ENCODE measurements at regions not wholly inside any gene's neighbourhood (a gene's known extent, or its start where the extent isn't known, plus 50 kb on each side); places are given as distances from the start of the nearest gene placed in this dataset.

DNA sequence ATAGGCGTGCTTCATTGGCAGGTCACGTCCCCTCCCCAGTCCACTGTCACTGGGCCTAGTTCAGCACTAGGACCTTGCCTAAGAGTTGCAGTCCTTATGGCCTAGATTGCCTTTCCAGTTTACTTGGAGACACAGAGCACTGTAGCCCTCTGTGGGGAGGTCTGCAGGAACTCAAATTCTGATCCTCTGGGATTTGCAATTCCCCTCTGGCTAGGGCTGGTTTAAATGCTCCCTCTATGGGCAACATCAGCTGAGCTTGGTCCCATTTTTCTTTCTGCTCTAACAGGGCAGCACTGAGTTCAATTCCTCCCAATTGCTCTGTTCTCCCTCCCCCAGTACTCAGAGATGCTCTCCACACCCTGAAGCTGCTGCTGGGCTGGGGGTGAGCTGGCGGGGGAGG is 358.2 kb downstream of the HTR1A start:
- H3K9me3 Mint-ChIP-seq = peaks cover 32% of the 10 kb centered on the region

DNA sequence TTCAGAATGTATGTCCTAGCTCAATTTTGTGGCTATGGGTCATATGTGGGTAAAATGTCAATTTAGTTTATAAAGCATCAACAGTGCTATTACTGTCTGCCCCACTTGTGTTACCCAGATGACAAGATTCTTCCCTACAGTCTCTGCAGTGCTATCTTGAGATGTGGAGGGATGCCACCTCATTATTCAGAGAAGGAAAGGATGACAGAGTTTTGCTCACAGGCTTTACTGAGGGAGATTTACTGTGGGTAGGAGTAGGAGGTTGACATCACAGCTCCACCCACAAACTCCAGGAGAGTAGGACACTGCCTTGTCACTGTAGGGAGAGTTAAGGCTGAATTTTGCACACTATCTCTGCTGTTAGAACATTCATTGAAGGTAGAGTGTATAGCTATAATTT is 359.3 kb downstream of the HTR1A start:
- no peaks in the 10 kb centered on the region for H3K27me3 Mint-ChIP-seq (ENCODE audit: insufficient read depth)
- H3K4me1 Mint-ChIP-seq (ENCODE audit: low read depth) = no peaks in the 10 kb centered on the region
- H3K9me3 Mint-ChIP-seq = peaks cover 36% of the 10 kb centered on the region
- no peaks in the 10 kb centered on the region; the same call in 1 of the 2 replicates for H3K36me3 Mint-ChIP-seq (ENCODE audit: low read depth)
- H3K27ac Mint-ChIP-seq = no peak overlapping the region
- no peak overlapping the region for H3K4me3 Mint-ChIP-seq
- no peak for DNase-seq
- TF ChIP-seq, protein P1, sequence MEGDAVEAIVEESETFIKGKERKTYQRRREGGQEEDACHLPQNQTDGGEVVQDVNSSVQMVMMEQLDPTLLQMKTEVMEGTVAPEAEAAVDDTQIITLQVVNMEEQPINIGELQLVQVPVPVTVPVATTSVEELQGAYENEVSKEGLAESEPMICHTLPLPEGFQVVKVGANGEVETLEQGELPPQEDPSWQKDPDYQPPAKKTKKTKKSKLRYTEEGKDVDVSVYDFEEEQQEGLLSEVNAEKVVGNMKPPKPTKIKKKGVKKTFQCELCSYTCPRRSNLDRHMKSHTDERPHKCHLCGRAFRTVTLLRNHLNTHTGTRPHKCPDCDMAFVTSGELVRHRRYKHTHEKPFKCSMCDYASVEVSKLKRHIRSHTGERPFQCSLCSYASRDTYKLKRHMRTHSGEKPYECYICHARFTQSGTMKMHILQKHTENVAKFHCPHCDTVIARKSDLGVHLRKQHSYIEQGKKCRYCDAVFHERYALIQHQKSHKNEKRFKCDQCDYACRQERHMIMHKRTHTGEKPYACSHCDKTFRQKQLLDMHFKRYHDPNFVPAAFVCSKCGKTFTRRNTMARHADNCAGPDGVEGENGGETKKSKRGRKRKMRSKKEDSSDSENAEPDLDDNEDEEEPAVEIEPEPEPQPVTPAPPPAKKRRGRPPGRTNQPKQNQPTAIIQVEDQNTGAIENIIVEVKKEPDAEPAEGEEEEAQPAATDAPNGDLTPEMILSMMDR (IDR thresholded peaks at IDR 0.05) = no peak

More for the DNA sequence above, 358.2 kb downstream of the HTR1A start:
- DNase-seq = no peak
- no peaks in the 10 kb centered on the region; the same call in 1 of the 2 replicates for H3K36me3 Mint-ChIP-seq (ENCODE audit: low read depth)
- no peak overlapping the region for H3K4me3 Mint-ChIP-seq
- TF ChIP-seq, protein P1 (IDR thresholded peaks at IDR 0.05) = no peak
- no peaks in the 10 kb centered on the region for H3K4me1 Mint-ChIP-seq (ENCODE audit: low read depth)
- H3K27me3 Mint-ChIP-seq (ENCODE audit: insufficient read depth) = no peaks in the 10 kb centered on the region
- no peak overlapping the region for H3K27ac Mint-ChIP-seq

DNA sequence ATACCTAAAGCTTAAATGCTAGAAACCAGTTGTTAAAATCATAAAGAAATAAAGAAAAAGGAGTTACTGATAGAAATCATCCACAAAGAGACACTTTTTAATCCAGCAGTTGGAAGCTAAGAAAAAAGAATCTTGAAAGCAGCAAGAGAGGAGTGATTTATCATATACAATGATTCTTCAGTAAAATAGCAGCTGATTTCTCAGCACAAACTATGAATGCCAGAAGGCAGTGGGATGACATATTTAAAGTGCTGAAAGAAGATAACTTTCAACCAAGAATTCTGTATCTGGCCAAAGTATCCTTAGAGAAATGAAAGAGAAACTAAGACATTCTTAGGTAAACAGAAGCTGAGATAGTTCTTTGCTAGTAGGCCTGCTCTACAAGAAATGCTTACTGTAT is 366.0 kb downstream of the HTR1A start:
- Mint-ChIP-seq H3K9me3 (peaks cover 16% of the 10 kb centered on the region), H3K27me3 (ENCODE audit: insufficient read depth) (no peaks in the 10 kb centered on the region), H3K27ac (no peak overlapping the region), H3K4me1 (ENCODE audit: low read depth) (no peaks in the 10 kb centered on the region), H3K4me3 (no peak overlapping the region), H3K36me3 (ENCODE audit: low read depth) (no peaks in the 10 kb centered on the region; the same call in 1 of the 2 replicates)
- TF ChIP-seq, protein P1 (IDR thresholded peaks at IDR 0.05) = no peak
- DNase-seq = no peak

DNA sequence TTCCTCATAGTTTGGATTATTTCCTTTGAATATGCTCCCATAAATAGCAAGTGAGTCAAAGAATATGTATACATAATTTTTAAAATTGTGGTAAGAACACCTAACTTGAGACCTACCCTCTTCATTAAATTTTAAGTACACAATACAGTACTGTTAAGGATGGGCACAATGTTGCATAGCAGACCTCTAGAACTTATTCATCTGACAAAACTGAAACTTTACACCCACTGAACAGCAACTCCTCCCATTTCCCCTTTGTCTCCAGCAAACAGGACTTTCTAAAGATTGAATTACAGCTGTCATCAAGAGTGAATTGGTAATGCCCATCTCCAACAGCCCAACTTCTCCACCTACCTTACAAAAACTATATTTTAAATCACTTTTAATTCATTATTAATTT is 388.9 kb downstream of the HTR1A start:
- H3K36me3 Mint-ChIP-seq (ENCODE audit: low read depth) = no peaks in the 10 kb centered on the region
- H3K27me3 Mint-ChIP-seq (ENCODE audit: insufficient read depth) = no peaks in the 10 kb centered on the region
- DNase-seq = no peak
- TF ChIP-seq, protein P1 (IDR thresholded peaks at IDR 0.05) = no peak
- peaks cover 27% of the 10 kb centered on the region for H3K9me3 Mint-ChIP-seq
- H3K4me3 Mint-ChIP-seq = no peak overlapping the region
- no peaks in the 10 kb centered on the region for H3K4me1 Mint-ChIP-seq (ENCODE audit: low read depth)
- no peak overlapping the region for H3K27ac Mint-ChIP-seq

DNA sequence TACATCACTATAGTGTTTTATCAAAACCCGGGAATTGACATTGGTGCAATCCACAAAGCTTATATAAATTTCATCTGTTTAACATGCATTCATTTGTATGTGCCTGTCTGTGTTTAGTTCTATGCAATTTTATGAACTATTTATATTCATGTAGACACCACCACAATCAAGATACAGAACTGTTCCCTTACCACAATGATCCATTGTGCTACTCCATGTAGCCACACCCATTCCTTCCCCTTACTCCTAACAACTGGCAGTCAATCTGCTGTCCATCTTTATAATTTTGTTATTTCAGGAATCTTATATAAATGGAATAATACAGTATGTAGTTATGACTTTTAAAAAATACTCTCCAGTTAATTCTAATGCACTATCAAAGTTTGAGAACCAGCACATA is 389.5 kb downstream of the HTR1A start:
- TF ChIP-seq, protein P1 (IDR thresholded peaks at IDR 0.05) = no peak
- Mint-ChIP-seq H3K27ac (no peak overlapping the region), H3K4me1 (ENCODE audit: low read depth) (no peaks in the 10 kb centered on the region), H3K27me3 (ENCODE audit: insufficient read depth) (no peaks in the 10 kb centered on the region), H3K4me3 (no peak overlapping the region), H3K9me3 (peaks cover 25% of the 10 kb centered on the region), H3K36me3 (ENCODE audit: low read depth) (no peaks in the 10 kb centered on the region)
- DNase-seq = no peak

DNA sequence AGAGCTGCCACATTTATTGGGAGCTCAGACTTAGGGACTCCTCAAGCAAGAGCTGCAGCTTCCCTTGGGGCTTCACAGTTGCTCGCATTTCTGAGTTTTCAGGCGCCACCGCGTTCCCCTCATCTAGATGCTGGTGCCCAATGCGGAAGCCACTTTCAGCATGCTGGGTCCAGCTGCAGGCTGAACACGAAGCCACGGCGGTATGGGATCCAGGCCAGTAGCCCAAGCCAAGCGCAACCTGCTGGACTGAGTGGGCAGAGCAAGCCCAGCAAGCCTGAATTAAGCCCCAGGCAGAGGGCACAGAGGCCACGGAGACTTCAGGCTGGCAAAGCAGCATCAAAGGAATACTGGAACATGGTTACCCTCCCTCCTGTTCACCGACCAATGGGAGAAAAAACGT is 391.5 kb downstream of the HTR1A start:
- TF ChIP-seq, protein P1 (IDR thresholded peaks at IDR 0.05) = no peak
- no peaks in the 10 kb centered on the region for H3K27me3 Mint-ChIP-seq (ENCODE audit: insufficient read depth)
- H3K27ac Mint-ChIP-seq = no peak overlapping the region
- no peak for DNase-seq
- H3K36me3 Mint-ChIP-seq (ENCODE audit: low read depth) = no peaks in the 10 kb centered on the region
- no peak overlapping the region for H3K4me3 Mint-ChIP-seq
- H3K4me1 Mint-ChIP-seq (ENCODE audit: low read depth) = no peaks in the 10 kb centered on the region
- H3K9me3 Mint-ChIP-seq = peaks cover 30% of the 10 kb centered on the region
